Neural cell (in vitro differentiated cells): ENCODE measurements at regions not wholly inside any gene's neighbourhood (a gene's known extent, or its start where the extent isn't known, plus 50 kb on each side); places are given as distances from the start of the nearest gene placed in this dataset.
"Not testable (repeated sequence)": the region's sequence is repeated elsewhere in the genome, so short reads cannot be mapped to it uniquely, and the experiment has no call there.

Experiments used
- H2AFZ ChIP-seq: fragments of 200-600, 300-800 bp; sonication (generic), shearing (Covaris generic); 2 replicates; pipeline ENCODE4 v1.6.0; 2014; ENCODE audit warnings: low read depth, mild to moderate bottlenecking, antibody characterized with exemption, low read length, moderate library complexity
- H3F3A ChIP-seq: fragments of 200-600 bp; shearing (Covaris generic); 2 replicates; pipeline ENCODE4 v1.6.1; 2016; ENCODE audit warnings: mild to moderate bottlenecking, moderate library complexity, mixed read lengths, antibody characterized with exemption, low read length; ENCODE audit not compliant: insufficient read depth, poor library complexity, severe bottlenecking
- H3K27ac ChIP-seq: fragments of 200-600, 300-800 bp; sonication (generic), shearing (Covaris generic); 2 replicates; pipeline ENCODE4 v1.5.1; 2014; ENCODE audit warnings: mild to moderate bottlenecking, low read length, moderate library complexity
- H3K27me3 ChIP-seq: fragments of 300-800, 200-600 bp; sonication (generic), shearing (Covaris generic); 2 replicates; pipeline ENCODE4 v1.6.0; 2014; ENCODE audit warnings: mild to moderate bottlenecking, low read depth, low read length, moderate library complexity; ENCODE audit not compliant: insufficient read depth
- H3K36me3 ChIP-seq: fragments of 300-800, 200-600 bp; sonication (generic), shearing (Covaris generic); 2 replicates; pipeline ENCODE4 v1.5.1; 2014; ENCODE audit warnings: mild to moderate bottlenecking, antibody characterized with exemption, low read length, moderate library complexity; ENCODE audit not compliant: insufficient read depth
- H3K4me2 ChIP-seq: fragments of 300-800, 200-600 bp; sonication (generic), shearing (Covaris generic); 2 replicates; pipeline ENCODE4 v1.6.0; 2014; ENCODE audit warnings: mild to moderate bottlenecking, low read length
- H3K4me3 ChIP-seq: fragments of 300-800, 200-600 bp; sonication (generic), shearing (Covaris generic); 2 replicates; pipeline ENCODE4 v1.5.1; 2014; ENCODE audit warnings: mild to moderate bottlenecking, low read length, moderate library complexity
- H3K79me2 ChIP-seq: fragments of 200-600 bp; shearing (Covaris generic); replicated peaks from 2 replicates; pipeline ENCODE4 v1.6.0; 2014; ENCODE audit warnings: mild to moderate bottlenecking, low read length, moderate library complexity; ENCODE audit not compliant: insufficient read depth
- H3K9ac ChIP-seq: fragments of 300-800, 200-600 bp; sonication (generic), shearing (Covaris generic); 2 replicates; pipeline ENCODE4 v1.6.1; 2016; ENCODE audit warnings: mild to moderate bottlenecking, low read length, mixed read lengths
- H3K9me2 ChIP-seq: fragments of 200-600 bp; shearing (Covaris generic); 2 replicates; pipeline ENCODE4 v1.6.1; 2016; ENCODE audit warnings: mild to moderate bottlenecking, low read length, mixed read lengths; ENCODE audit not compliant: insufficient read depth
- H3K9me3 ChIP-seq: fragments of 200-600, 300-800 bp; sonication (generic), shearing (Covaris generic); 2 replicates; pipeline ENCODE4 v1.6.1; 2016; ENCODE audit warnings: mild to moderate bottlenecking, mixed run types, low read length, moderate library complexity, mixed read lengths
- H4K20me1 ChIP-seq: fragments of 200-600 bp; shearing (Covaris generic); 2 replicates; pipeline ENCODE4 v1.6.1; 2016; ENCODE audit warnings: mild to moderate bottlenecking, mixed run types; ENCODE audit not compliant: insufficient read depth
- EP300 ChIP-seq: fragments of 450-650 bp; conservative IDR thresholded peaks from 2 replicates; pipeline ENCODE4 v1.6.1; 2014; ENCODE audit warnings: antibody characterized with exemption, mild to moderate bottlenecking, moderate library complexity; ENCODE audit not compliant: poor library complexity, severe bottlenecking
- EZH2 ChIP-seq: fragments of 200-600, 300-800 bp; shearing (Covaris generic), sonication (generic); IDR thresholded peaks from 2 replicates; pipeline ENCODE4 v1.6.1; 2014; ENCODE audit warnings: antibody characterized with exemption, low read length, borderline replicate concordance, mild to moderate bottlenecking; ENCODE audit not compliant: insufficient read depth, poor library complexity, severe bottlenecking
- MXI1 ChIP-seq: fragments of 450-650 bp; conservative IDR thresholded peaks from 2 replicates; pipeline ENCODE4 v1.6.1; 2014; ENCODE audit warnings: antibody characterized with exemption, mild to moderate bottlenecking; ENCODE audit not compliant: poor library complexity, severe bottlenecking
- POLR2AphosphoS5 ChIP-seq: IDR thresholded peaks from 2 replicates; pipeline ENCODE4 v1.6.1; 2012
- RAD21 ChIP-seq: fragments of 450-650 bp; conservative IDR thresholded peaks from 2 replicates; pipeline ENCODE4 v1.6.1; 2014; ENCODE audit warnings: antibody characterized with exemption, mild to moderate bottlenecking, moderate library complexity
- SMC3 ChIP-seq: fragments of 450-650 bp; conservative IDR thresholded peaks from 2 replicates; pipeline ENCODE4 v1.6.1; 2014; ENCODE audit warnings: antibody characterized with exemption, mild to moderate bottlenecking, moderate library complexity; ENCODE audit not compliant: poor library complexity
- TAF1 ChIP-seq: IDR thresholded peaks from 2 replicates; pipeline ENCODE4 v1.6.1; 2012; ENCODE audit warnings: low read depth
- TF ChIP-seq, protein P1 (sequence below): fragments of 450-650 bp; IDR thresholded peaks from 2 replicates; pipeline ENCODE4 v1.5.1; 2014; ENCODE audit warnings: antibody characterized with exemption, mild to moderate bottlenecking, moderate library complexity; ENCODE audit not compliant: poor library complexity, severe bottlenecking
- TF ChIP-seq, protein P2 (sequence below): IDR thresholded peaks from 2 replicates; pipeline ENCODE4 v1.6.1; 2012; ENCODE audit warnings: borderline replicate concordance

DNA sequence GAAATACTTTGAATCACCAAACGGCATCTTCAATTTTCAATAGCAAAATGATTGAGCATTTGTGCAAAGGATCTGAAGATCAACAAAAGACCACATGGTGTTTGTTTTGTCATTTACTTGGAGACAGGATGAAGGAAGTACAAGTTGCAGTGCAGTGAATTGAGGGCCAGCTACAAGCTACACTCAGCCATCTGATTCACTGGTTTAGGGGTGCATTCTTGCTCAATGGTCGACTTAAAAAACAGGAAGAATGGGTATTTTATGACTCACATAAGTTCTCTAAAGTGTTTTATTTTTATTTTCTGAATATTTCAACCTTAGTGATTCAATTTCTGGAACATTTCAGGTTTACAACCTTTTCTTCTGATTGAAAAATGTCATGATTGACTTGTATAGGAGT lies 412.1 kb upstream of the ADAMTSL1 start:
- no peak overlapping the region for H2AFZ ChIP-seq
- no peaks in the 10 kb centered on the region for H3K27me3 ChIP-seq
- TF ChIP-seq, protein P1, sequence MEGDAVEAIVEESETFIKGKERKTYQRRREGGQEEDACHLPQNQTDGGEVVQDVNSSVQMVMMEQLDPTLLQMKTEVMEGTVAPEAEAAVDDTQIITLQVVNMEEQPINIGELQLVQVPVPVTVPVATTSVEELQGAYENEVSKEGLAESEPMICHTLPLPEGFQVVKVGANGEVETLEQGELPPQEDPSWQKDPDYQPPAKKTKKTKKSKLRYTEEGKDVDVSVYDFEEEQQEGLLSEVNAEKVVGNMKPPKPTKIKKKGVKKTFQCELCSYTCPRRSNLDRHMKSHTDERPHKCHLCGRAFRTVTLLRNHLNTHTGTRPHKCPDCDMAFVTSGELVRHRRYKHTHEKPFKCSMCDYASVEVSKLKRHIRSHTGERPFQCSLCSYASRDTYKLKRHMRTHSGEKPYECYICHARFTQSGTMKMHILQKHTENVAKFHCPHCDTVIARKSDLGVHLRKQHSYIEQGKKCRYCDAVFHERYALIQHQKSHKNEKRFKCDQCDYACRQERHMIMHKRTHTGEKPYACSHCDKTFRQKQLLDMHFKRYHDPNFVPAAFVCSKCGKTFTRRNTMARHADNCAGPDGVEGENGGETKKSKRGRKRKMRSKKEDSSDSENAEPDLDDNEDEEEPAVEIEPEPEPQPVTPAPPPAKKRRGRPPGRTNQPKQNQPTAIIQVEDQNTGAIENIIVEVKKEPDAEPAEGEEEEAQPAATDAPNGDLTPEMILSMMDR: no peak
- no peak for TF ChIP-seq EZH2
- TF ChIP-seq POLR2AphosphoS5: no peak
- no peak for TF ChIP-seq MXI1
- TF ChIP-seq, protein P2, sequence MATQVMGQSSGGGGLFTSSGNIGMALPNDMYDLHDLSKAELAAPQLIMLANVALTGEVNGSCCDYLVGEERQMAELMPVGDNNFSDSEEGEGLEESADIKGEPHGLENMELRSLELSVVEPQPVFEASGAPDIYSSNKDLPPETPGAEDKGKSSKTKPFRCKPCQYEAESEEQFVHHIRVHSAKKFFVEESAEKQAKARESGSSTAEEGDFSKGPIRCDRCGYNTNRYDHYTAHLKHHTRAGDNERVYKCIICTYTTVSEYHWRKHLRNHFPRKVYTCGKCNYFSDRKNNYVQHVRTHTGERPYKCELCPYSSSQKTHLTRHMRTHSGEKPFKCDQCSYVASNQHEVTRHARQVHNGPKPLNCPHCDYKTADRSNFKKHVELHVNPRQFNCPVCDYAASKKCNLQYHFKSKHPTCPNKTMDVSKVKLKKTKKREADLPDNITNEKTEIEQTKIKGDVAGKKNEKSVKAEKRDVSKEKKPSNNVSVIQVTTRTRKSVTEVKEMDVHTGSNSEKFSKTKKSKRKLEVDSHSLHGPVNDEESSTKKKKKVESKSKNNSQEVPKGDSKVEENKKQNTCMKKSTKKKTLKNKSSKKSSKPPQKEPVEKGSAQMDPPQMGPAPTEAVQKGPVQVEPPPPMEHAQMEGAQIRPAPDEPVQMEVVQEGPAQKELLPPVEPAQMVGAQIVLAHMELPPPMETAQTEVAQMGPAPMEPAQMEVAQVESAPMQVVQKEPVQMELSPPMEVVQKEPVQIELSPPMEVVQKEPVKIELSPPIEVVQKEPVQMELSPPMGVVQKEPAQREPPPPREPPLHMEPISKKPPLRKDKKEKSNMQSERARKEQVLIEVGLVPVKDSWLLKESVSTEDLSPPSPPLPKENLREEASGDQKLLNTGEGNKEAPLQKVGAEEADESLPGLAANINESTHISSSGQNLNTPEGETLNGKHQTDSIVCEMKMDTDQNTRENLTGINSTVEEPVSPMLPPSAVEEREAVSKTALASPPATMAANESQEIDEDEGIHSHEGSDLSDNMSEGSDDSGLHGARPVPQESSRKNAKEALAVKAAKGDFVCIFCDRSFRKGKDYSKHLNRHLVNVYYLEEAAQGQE: no peak
- TF ChIP-seq SMC3: no peak
- no peak for TF ChIP-seq RAD21
- H3K36me3 ChIP-seq: no peaks in the 10 kb centered on the region
- H3K9ac ChIP-seq: no peak overlapping the region
- no peaks in the 10 kb centered on the region for H3F3A ChIP-seq
- no peak overlapping the region for H3K4me3 ChIP-seq
- H3K9me3 ChIP-seq: no peaks in the 10 kb centered on the region
- H4K20me1 ChIP-seq: no peaks in the 10 kb centered on the region
- no peaks in the 10 kb centered on the region for H3K79me2 ChIP-seq
- no peaks in the 10 kb centered on the region for H3K9me2 ChIP-seq
- H3K4me2 ChIP-seq: no peak overlapping the region
- no peak overlapping the region for H3K27ac ChIP-seq

DNA sequence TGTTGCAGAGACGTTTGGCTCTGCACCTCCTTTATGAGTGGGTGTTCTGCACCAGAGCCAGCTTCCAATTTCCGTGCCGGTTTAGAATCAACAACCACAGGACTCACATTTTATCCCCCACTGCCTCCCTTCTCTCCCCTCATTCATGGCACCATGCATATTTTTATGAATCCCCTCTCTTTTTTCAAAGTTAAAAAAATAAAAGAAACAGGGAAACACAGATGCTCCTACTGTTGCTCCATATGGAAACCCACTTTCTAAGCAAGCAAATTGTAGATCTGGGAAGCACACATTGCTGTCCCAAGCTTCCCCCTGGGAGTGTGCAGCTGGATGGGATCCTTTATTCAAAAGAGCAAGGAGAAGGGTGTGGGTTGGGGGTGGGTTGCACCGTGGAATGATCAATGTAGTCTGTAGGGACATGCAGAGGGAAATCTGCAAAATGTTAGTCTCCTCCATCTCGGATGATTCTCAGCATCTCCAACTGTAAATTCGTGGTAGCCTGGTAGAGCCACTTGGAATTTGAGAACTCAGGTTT lies 410.0 kb upstream of the ADAMTSL1 start:
- Histone ChIP-seq H3K9me2 (no peaks in the 10 kb centered on the region), H3K79me2 (no peaks in the 10 kb centered on the region), H3K27me3 (no peaks in the 10 kb centered on the region), H3K36me3 (no peaks in the 10 kb centered on the region), H2AFZ (no peak overlapping the region), H3K9ac (no peak overlapping the region), H3F3A (no peaks in the 10 kb centered on the region), H3K27ac (no peak overlapping the region), H3K9me3 (no peaks in the 10 kb centered on the region), H4K20me1 (no peaks in the 10 kb centered on the region), H3K4me3 (no peak overlapping the region), H3K4me2 (no peak overlapping the region)
- TF ChIP-seq, protein P1: no peak
- no peak for TF ChIP-seq POLR2AphosphoS5
- TF ChIP-seq EZH2: no peak
- TF ChIP-seq, protein P2: no peak
- TF ChIP-seq TAF1: no peak
- TF ChIP-seq RAD21: no peak
- TF ChIP-seq SMC3: no peak
- TF ChIP-seq MXI1: no peak
- no peak for TF ChIP-seq EP300

DNA sequence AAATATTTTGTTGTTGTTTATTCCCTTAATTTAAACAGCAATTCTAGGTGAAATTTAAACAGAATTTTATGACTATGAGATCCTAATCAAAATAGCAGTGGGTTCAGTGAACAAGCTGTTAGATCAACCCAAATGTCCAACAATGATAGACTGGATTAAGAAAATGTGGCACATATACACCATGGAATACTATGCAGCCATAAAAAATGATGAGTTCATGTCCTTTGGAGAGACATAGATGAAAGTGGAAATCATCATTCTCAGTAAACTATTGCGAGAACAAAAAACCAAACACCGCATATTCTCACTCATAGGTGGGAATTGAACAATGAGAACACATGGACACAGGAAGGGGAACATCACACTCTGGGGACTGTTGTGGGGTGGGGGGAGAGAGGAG lies 407.3 kb upstream of the ADAMTSL1 start:
- not testable (repeated sequence) for H3F3A ChIP-seq, H4K20me1 ChIP-seq, H3K36me3 ChIP-seq, H3K79me2 ChIP-seq, H3K27me3 ChIP-seq, H3K4me2 ChIP-seq, H3K9ac ChIP-seq, H3K9me2 ChIP-seq, H3K9me3 ChIP-seq, H3K4me3 ChIP-seq, H2AFZ ChIP-seq, H3K27ac ChIP-seq
